Spinal cord (tissue), 9 donors: ENCODE measurements at regions not wholly inside any gene's neighbourhood (a gene's known extent, or its start where the extent isn't known, plus 50 kb on each side); places are given as distances from the start of the nearest gene placed in this dataset.
A peak's percentile ranks its signal among the peaks of the same experiment; 100 is the strongest.

Experiments
- DNase-seq, 6 donors: peaks; one replicate each; pipeline versions ENCODE4 v3.0.0 to v3.0.0-alpha.2; 2013 to 2015; ENCODE audit warnings: low spot score in 6 of 6, low read depth in 4 of 6
- H3K27ac ChIP-seq: one replicate; pipeline ENCODE4 v1.5.1; 2013; ENCODE audit warnings: low read depth, low read length, control low read depth
- H3K27me3 ChIP-seq: one replicate; pipeline ENCODE4 v1.6.1; 2013; ENCODE audit warnings: low read length; ENCODE audit not compliant: control insufficient read depth, insufficient read depth
- H3K36me3 ChIP-seq: one replicate; pipeline ENCODE4 v1.6.1; 2013; ENCODE audit warnings: low read length; ENCODE audit not compliant: control insufficient read depth, insufficient read depth
- H3K4me1 ChIP-seq: one replicate; pipeline ENCODE4 v1.6.1; 2013; ENCODE audit warnings: low read length; ENCODE audit not compliant: control insufficient read depth, insufficient read depth
- H3K4me3 ChIP-seq: one replicate; pipeline ENCODE4 v1.5.1; 2013; ENCODE audit warnings: low read depth, low read length, control low read depth
- H3K9me3 ChIP-seq: one replicate; pipeline ENCODE4 v1.6.1; 2013; ENCODE audit warnings: low read length; ENCODE audit not compliant: control insufficient read depth, insufficient read depth
- WGBS: methylation state at CpG from one replicate; pipeline ENCODE4 v1.1.5; 2013; ENCODE audit warnings: missing lambda C conversion rate; ENCODE audit not compliant: insufficient coverage; 5-methylcytosine and 5-hydroxymethylcytosine counted together
- donor health status: healthy.

DNA sequence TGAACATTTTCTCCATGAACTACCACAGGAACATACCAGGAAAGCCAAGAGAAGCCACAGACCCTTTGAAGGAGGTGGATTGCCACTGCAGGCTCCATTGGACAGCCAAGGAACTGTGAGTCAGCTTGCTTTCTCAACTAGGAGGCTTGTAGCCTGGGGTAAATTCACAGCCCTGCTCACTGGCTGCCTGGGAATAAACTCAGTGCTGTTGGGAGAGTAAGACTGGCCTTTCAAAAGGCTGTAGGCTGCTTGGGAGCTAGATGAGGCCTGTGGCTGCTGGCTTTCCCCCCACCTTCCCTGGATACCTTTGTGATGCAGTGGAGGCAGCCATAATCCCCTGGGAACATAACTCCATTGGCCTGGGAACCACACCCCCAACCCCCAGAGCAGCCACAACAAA, 223.5 kb upstream of the RBMS3 start:
- Histone ChIP-seq H3K27me3 (no peaks in the 10 kb centered on the region), H3K4me1 (no peaks in the 10 kb centered on the region), H3K4me3 (no peak overlapping the region), H3K9me3 (peaks cover 3% of the 10 kb centered on the region), H3K27ac (no peak overlapping the region), H3K36me3 (no peaks in the 10 kb centered on the region)
- no peak for DNase-seq

DNA sequence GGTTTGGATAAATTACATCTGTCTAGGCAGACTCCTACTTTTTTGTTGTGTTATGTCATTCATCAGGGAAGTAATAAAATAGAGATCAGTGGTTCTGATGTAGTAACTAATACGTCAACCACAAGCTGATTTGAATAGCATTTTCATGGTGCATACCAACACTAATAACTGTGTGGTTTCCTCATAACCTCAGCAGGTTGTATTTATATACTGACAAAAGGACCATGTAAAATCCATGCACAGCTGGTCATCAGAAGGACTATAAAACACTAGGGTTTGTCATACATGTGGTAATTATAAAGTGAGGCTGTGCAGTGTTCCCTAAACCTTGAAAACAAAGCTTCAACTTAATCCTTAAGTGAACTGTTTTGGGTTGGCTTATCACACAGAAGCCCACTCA, 216.8 kb upstream of the RBMS3 start:
- DNase-seq: peak in 1 of 6 donors; percentile 54
- H3K27ac ChIP-seq: no peak overlapping the region
- peaks cover 4% of the 10 kb centered on the region for H3K4me1 ChIP-seq
- H3K4me3 ChIP-seq: no peak overlapping the region
- no CpG with 5 or more reads among the region's 1 CpG for WGBS
- no peaks in the 10 kb centered on the region for H3K27me3 ChIP-seq
- no peaks in the 10 kb centered on the region for H3K9me3 ChIP-seq
- no peaks in the 10 kb centered on the region for H3K36me3 ChIP-seq

DNA sequence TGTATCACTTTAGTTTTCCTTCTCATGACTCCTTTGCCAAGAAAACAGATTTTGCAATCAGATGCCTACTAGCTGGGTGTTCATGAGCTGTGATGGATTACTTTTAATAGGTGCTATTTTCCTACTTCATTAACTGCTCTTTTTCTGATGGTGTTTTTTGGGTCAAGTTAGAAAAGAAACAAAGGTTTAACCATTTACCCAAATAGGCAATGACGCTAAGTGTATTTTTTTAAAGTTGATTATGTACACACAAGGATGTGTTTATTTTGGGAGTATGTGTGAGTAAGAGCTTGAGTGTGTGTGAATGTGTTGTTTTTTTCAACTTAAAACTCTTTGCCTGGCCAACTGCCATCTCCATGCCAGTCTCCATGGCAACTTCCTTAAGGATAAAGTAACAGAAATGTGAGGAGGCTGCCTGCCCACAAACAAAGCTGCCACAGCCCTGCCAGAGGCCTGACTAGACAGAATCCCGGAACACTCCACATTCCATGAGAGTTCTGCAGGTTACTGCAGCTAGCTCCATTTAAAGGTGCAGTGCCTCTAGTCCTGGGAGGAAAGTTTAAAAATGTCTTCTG, 215.6 kb upstream of the RBMS3 start:
- no CpG with 5 or more reads among the region's 2 CpGs for WGBS

DNA sequence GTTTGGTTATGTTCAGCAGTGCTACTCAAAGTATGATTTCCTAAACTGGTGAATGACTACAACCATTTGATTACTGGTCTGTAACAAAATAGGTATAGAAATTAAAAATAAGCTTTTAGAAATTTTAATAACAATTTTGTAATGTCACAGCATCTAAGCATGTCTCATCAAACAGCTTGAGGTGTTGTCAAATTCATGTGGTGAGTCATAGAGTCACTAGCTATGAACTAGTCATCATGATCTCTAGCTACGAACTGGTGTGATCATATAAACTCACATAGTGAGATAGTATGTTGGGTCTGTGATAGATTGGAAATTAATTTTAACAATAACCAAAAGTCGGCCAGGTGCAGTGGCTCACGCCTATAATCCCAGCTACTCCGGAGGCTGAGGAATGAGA, 213.9 kb upstream of the RBMS3 start:
- H3K27ac ChIP-seq: no peak overlapping the region
- peaks cover 4% of the 10 kb centered on the region for H3K4me1 ChIP-seq
- no peak overlapping the region for H3K4me3 ChIP-seq
- DNase-seq: no peak
- no CpG with 5 or more reads among the region's 4 CpGs for WGBS
- H3K27me3 ChIP-seq: no peaks in the 10 kb centered on the region
- H3K9me3 ChIP-seq: no peaks in the 10 kb centered on the region
- no peaks in the 10 kb centered on the region for H3K36me3 ChIP-seq

More for the DNA sequence above, 215.6 kb upstream of the RBMS3 start:
- Histone ChIP-seq H3K4me1 (peaks cover 4% of the 10 kb centered on the region), H3K4me3 (no peak overlapping the region), H3K27ac (no peak overlapping the region), H3K27me3 (no peaks in the 10 kb centered on the region), H3K36me3 (no peaks in the 10 kb centered on the region), H3K9me3 (no peaks in the 10 kb centered on the region)
- DNase-seq: peak; percentile 66 to 96 (median 76)

DNA sequence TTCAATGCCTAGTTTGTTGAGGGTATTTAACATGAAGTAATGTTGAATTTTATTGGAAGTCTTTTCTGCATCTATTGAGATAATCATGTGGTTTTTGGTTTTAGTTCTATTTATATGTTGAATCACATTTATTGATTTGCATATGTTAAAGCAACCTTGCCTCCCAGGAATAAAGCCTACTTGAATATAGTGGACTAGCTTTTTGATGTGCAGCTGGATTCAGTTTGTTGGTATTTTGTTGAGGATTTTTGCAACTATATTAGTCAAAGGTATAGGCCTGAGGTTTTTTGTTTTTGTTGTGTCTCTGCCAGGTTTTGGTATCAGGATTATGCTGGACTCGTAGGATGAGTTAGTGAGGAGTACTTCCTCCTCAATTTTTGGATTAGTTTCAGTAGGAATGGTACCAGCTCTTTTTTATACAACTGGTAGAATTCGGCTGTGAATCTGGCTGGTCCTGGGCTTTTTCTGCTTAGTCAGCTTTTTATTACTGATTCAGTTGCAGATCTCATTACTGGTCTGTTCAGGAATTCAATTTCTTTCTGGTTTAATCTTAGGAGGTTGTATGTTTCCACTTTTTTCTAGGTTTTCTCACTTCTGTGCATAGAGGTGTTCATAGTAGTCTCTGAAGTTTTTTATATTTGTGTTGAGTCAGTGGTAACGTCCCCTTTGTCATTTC, 209.8 kb upstream of the RBMS3 start:
- WGBS: 83% methylated on average over 1 of the region's 3 CpGs
- Histone ChIP-seq H3K4me1 (no peaks in the 10 kb centered on the region), H3K27ac (no peak overlapping the region), H3K4me3 (no peak overlapping the region), H3K36me3 (no peaks in the 10 kb centered on the region), H3K9me3 (peaks cover 2% of the 10 kb centered on the region), H3K27me3 (no peaks in the 10 kb centered on the region)
- no peak for DNase-seq

DNA sequence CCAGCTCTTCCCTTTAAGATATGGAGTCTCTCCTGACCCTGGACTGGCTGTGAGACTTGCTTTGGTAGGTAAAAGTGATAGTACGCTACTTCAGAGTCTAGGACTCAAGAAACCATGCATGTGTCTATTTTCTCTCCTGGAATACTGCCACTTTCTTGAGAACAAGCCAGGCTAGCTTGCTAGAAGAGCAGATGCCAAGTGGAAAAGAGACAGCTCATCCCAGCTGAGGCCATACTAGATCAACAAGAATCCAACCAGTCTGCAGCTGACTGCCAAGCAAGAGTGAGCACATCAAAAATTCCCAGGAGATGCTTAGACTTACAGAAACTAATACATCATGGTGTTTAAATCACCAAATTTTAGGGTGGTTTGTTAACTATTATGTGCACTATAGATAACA, 208.3 kb upstream of the RBMS3 start:
- peak in 1 of 6 donors; percentile 47 for DNase-seq
- Histone ChIP-seq H3K27ac (no peak overlapping the region), H3K4me3 (no peak overlapping the region), H3K27me3 (no peaks in the 10 kb centered on the region), H3K4me1 (no peaks in the 10 kb centered on the region), H3K36me3 (no peaks in the 10 kb centered on the region), H3K9me3 (peaks cover 2% of the 10 kb centered on the region)
- WGBS: no CpG with 5 or more reads among the region's 1 CpG

DNA sequence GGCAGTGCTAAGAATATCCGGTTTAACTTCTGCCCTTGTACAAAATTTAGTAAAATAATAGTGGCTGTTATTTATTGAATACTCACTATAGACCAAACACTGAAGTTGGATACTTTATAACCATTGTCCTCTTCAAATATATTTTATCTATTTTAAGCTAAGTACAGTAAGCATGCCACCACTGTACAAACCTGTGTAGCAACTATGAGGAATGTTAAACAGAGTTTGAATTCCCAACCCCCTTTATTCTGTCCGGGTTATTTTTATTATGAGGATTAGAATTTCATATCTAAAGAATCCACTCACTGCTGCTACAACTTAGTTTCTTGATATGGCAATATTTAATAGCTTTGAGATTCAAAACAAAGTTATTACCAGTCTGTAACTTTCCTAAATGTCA, 203.5 kb upstream of the RBMS3 start:
- H3K27ac ChIP-seq: no peak overlapping the region
- WGBS: no CpG with 5 or more reads among the region's 2 CpGs
- no peak for DNase-seq
- no peaks in the 10 kb centered on the region for H3K27me3 ChIP-seq
- no peaks in the 10 kb centered on the region for H3K4me1 ChIP-seq
- H3K4me3 ChIP-seq: no peak overlapping the region
- H3K9me3 ChIP-seq: no peaks in the 10 kb centered on the region
- H3K36me3 ChIP-seq: no peaks in the 10 kb centered on the region

DNA sequence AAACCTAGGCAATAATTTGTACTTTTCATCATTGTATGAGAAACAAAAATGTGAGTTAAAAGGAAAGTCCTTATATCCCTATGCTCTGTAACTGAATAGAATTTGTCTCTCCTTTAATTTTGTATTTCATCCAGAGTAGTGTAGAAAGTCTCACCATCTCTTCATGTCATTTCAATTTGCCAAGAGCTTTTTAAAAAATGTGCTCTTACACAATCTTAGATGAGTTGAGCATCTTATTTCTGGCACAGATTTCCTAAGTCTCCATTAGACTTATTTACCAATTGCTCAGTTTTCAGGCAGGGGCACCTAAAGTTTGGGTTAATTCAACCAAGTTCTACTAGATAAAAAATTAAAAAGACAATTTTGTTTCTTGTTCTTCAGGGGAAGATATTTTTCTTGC, 201.5 kb upstream of the RBMS3 start:
- H3K4me3 ChIP-seq: no peak overlapping the region
- no peak for DNase-seq

DNA sequence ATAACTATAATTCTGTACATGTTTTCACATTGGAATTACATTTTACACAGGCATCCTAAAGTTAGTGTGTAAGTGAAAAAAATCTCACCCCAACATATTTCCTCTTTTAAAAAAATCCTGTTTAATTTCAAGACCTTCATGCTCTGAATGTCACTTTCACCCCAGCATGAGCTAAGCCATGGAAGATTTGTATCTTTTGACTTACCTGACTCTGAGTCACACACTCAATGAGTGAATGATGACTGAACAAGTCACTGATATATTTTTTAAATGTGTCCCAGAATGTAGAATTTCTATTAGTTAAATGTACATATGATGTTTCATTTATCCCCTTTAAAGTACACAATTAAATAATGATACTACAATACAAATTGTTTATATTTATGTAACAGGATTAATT, 199.9 kb upstream of the RBMS3 start:
- Histone ChIP-seq H3K27ac (no peak overlapping the region), H3K4me3 (no peak overlapping the region), H3K36me3 (no peaks in the 10 kb centered on the region), H3K27me3 (no peaks in the 10 kb centered on the region), H3K9me3 (peaks cover 1% of the 10 kb centered on the region), H3K4me1 (no peaks in the 10 kb centered on the region)
- no peak for DNase-seq

More for the DNA sequence above, 201.5 kb upstream of the RBMS3 start:
- Histone ChIP-seq H3K4me1 (no peaks in the 10 kb centered on the region), H3K36me3 (no peaks in the 10 kb centered on the region), H3K27ac (no peak overlapping the region), H3K9me3 (no peaks in the 10 kb centered on the region), H3K27me3 (no peaks in the 10 kb centered on the region)

DNA sequence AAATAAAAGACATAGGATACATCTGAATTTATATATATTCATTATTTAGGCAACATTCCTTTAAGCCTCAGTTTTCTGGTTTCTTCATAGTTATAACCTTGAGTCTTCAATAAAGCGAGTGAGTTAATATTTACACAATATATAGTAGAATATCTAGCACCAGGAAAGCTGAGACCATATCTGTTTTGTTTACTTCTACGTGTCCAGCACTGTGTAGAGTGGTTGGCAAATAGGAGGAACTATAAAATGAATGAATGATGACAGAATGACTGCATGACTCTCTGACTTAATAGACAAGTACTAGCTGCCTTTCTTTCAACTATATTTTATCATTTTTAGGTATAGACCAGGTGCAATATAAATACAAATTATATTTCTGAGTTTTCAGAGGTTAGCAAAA, 197.8 kb upstream of the RBMS3 start:
- no peaks in the 10 kb centered on the region for H3K4me1 ChIP-seq
- peaks cover 1% of the 10 kb centered on the region for H3K9me3 ChIP-seq
- DNase-seq: no peak
- H3K27ac ChIP-seq: no peak overlapping the region
- WGBS: no CpG with 5 or more reads among the region's 2 CpGs
- H3K27me3 ChIP-seq: no peaks in the 10 kb centered on the region
- H3K4me3 ChIP-seq: no peak overlapping the region
- H3K36me3 ChIP-seq: no peaks in the 10 kb centered on the region
